Tibial nerve (tissue), 4 donors: ENCODE measurements at regions not wholly inside any gene's neighbourhood (a gene's known extent, or its start where the extent isn't known, plus 50 kb on each side); places are given as distances from the start of the nearest gene placed in this dataset.
"Not testable (repeated sequence)": the region's sequence is repeated elsewhere in the genome, so short reads cannot be mapped to it uniquely, and the experiment has no call there.

Experiments
- CTCF ChIP-seq, 5 experiments: fragments of 200-600 bp in 3 of 5; fragments of 450-650 bp in 2 of 5; sonication (generic) in 3 of 5; IDR thresholded peaks; one replicate each; pipeline ENCODE4 v1.5.1; 2016 to 2019; ENCODE audit warnings: antibody characterized with exemption in 5 of 5, mild to moderate bottlenecking in 3 of 5, moderate library complexity in 2 of 5
- EP300 ChIP-seq, 2 donors: sonication (generic); formaldehyde crosslinking; IDR thresholded peaks; one replicate each; pipeline ENCODE4 v1.6.1; 2017; ENCODE audit warnings: antibody characterized with exemption in 2 of 2, mild to moderate bottlenecking in 1 of 2
- POLR2A ChIP-seq, 2 donors: fragments of 450-650 bp; IDR thresholded peaks; one replicate each; pipeline ENCODE4 v1.6.1; 2017; ENCODE audit warnings: antibody characterized with exemption in 2 of 2, mild to moderate bottlenecking in 2 of 2, moderate library complexity in 2 of 2

GRCh38 chr20:4624675-4625336, 61.5 kb upstream of the PRNP start:
- TF ChIP-seq CTCF, EP300, POLR2A (IDR thresholded peaks at IDR 0.05): not testable (repeated sequence)
